Peyer's patch (tissue), 4 donors: ENCODE measurements at regions not wholly inside any gene's neighbourhood (a gene's known extent, or its start where the extent isn't known, plus 50 kb on each side); places are given as distances from the start of the nearest gene placed in this dataset.

Experiments used
- POLR2A ChIP-seq, 2 donors: fragments of 450-650 bp; IDR thresholded peaks; one replicate each; pipeline ENCODE4 v1.5.1; 2017; ENCODE audit warnings: antibody characterized with exemption in 2 of 2, mild to moderate bottlenecking in 2 of 2, moderate library complexity in 2 of 2
- TF ChIP-seq, protein P1 (sequence below), 6 experiments: fragments of 450-650 bp in 4 of 6; fragments of 200-600 bp in 2 of 6; sonication (generic) in 1 of 6; IDR thresholded peaks; one replicate each; pipeline ENCODE4 v1.5.1; 2017 to 2019; ENCODE audit warnings: antibody characterized with exemption in 6 of 6, mild to moderate bottlenecking in 3 of 6, moderate library complexity in 1 of 6

DNA sequence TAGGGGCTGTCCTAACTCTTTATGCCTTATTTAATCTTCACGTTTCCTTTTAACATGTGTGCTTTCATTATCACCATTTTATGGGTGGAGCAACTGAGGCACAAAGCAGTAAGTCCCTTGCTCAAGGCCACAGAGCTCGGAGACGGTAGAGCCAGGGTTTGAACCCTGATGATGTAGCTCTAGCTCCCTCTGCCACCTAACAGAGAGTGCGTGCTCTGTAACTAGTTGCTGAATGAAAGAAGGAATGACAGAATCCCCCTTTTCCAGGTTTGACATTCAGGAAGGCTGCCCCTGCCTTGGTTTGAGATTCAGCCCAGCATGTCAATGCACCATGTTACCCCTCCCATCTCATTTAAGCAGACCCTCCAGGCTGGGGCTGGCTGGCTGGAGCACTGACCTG lies 193.3 kb upstream of the NAV2 start:
- TF ChIP-seq, protein P1, sequence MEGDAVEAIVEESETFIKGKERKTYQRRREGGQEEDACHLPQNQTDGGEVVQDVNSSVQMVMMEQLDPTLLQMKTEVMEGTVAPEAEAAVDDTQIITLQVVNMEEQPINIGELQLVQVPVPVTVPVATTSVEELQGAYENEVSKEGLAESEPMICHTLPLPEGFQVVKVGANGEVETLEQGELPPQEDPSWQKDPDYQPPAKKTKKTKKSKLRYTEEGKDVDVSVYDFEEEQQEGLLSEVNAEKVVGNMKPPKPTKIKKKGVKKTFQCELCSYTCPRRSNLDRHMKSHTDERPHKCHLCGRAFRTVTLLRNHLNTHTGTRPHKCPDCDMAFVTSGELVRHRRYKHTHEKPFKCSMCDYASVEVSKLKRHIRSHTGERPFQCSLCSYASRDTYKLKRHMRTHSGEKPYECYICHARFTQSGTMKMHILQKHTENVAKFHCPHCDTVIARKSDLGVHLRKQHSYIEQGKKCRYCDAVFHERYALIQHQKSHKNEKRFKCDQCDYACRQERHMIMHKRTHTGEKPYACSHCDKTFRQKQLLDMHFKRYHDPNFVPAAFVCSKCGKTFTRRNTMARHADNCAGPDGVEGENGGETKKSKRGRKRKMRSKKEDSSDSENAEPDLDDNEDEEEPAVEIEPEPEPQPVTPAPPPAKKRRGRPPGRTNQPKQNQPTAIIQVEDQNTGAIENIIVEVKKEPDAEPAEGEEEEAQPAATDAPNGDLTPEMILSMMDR (IDR thresholded peaks at IDR 0.05) = no peak
- no peak for TF ChIP-seq POLR2A (IDR thresholded peaks at IDR 0.05)
